ENCODE measurements at regions not wholly inside any gene's neighbourhood (a gene's known extent, or its start where the extent isn't known, plus 50 kb on each side); places are given as distances from the start of the nearest gene placed in this dataset.

- Histone ChIP-seq H3K4me1 (ENCODE audit: control extremely low read depth in 1 of 4, control insufficient read depth in 4 of 4, insufficient read depth in 4 of 4, low read length in 3 of 4) (peaks cover 0 to 6% (median 6%) of the 10 kb centered on the region in 4 experiments), H3K4me3 (ENCODE audit: control insufficient read depth in 1 of 7, extremely low read depth in 1 of 7, insufficient read depth in 4 of 7, low read depth in 2 of 7, low read length in 6 of 7) (no peak overlapping the region), H3K36me3 (ENCODE audit: control insufficient read depth in 4 of 4, insufficient read depth in 4 of 4, low read length in 3 of 4) (no peaks in the 10 kb centered on the region), H3K9me3 (ENCODE audit: control extremely low read depth in 1 of 5, control insufficient read depth in 4 of 5, insufficient read depth in 2 of 5, low read depth in 1 of 5, low read length in 4 of 5) (peaks cover 0 to 3% (median 0%) of the 10 kb centered on the region in 5 experiments), H3K27ac (ENCODE audit: insufficient read depth in 1 of 2, low read depth in 1 of 2, low read length in 2 of 2, poor library complexity in 1 of 2, severe bottlenecking in 2 of 2) (no peak overlapping the region), H3K27me3 (replicated peaks in 2 of 5; ENCODE audit: control insufficient read depth in 4 of 5, insufficient read depth in 5 of 5, low read length in 4 of 5) (no peaks in the 10 kb centered on the region)
- ChIA-PET CTCF (no interaction called here), POLR2A (no interaction called here)
- DNase-seq = no peak
- no CpG with 5 or more reads among the region's 2 CpGs for WGBS (ENCODE audit: insufficient coverage)
These were observed 180.5 kb downstream of the PIK3R1 start for GRCh38 chr5:68395926-68396511.

- Histone ChIP-seq H3K4me1 (ENCODE audit: control extremely low read depth in 1 of 4, control insufficient read depth in 4 of 4, insufficient read depth in 4 of 4, low read length in 3 of 4) (peaks cover 0 to 6% (median 6%) of the 10 kb centered on the region in 4 experiments), H3K27ac (ENCODE audit: insufficient read depth in 1 of 2, low read depth in 1 of 2, low read length in 2 of 2, poor library complexity in 1 of 2, severe bottlenecking in 2 of 2) (no peak overlapping the region), H3K36me3 (ENCODE audit: control insufficient read depth in 4 of 4, insufficient read depth in 4 of 4, low read length in 3 of 4) (no peaks in the 10 kb centered on the region), H3K27me3 (replicated peaks in 2 of 5; ENCODE audit: control insufficient read depth in 4 of 5, insufficient read depth in 5 of 5, low read length in 4 of 5) (no peaks in the 10 kb centered on the region), H3K4me3 (ENCODE audit: control insufficient read depth in 1 of 7, extremely low read depth in 1 of 7, insufficient read depth in 4 of 7, low read depth in 2 of 7, low read length in 6 of 7) (no peak overlapping the region), H3K9me3 (ENCODE audit: control extremely low read depth in 1 of 5, control insufficient read depth in 4 of 5, insufficient read depth in 2 of 5, low read depth in 1 of 5, low read length in 4 of 5) (peaks cover 0 to 3% (median 0%) of the 10 kb centered on the region in 5 experiments)
- DNase-seq = no peak
- ChIA-PET POLR2A (no interaction called here), CTCF (no interaction called here)
- WGBS (ENCODE audit: insufficient coverage) = 100% methylated on average over 3 of the region's 4 CpGs
These were observed 181.2 kb downstream of the PIK3R1 start for GRCh38 chr5:68396722-68397121.

GRCh38 chr5:68398146-68398812 is 182.7 kb downstream of the PIK3R1 start:
- Histone ChIP-seq H3K4me1 (ENCODE audit: control extremely low read depth in 1 of 4, control insufficient read depth in 4 of 4, insufficient read depth in 4 of 4, low read length in 3 of 4) (no peaks in the 10 kb centered on the region), H3K4me3 (ENCODE audit: control insufficient read depth in 1 of 7, extremely low read depth in 1 of 7, insufficient read depth in 4 of 7, low read depth in 2 of 7, low read length in 6 of 7) (no peak overlapping the region), H3K36me3 (ENCODE audit: control insufficient read depth in 4 of 4, insufficient read depth in 4 of 4, low read length in 3 of 4) (no peaks in the 10 kb centered on the region), H3K27ac (ENCODE audit: insufficient read depth in 1 of 2, low read depth in 1 of 2, low read length in 2 of 2, poor library complexity in 1 of 2, severe bottlenecking in 2 of 2) (no peak overlapping the region), H3K27me3 (replicated peaks in 2 of 5; ENCODE audit: control insufficient read depth in 4 of 5, insufficient read depth in 5 of 5, low read length in 4 of 5) (no peaks in the 10 kb centered on the region), H3K9me3 (ENCODE audit: control extremely low read depth in 1 of 5, control insufficient read depth in 4 of 5, insufficient read depth in 2 of 5, low read depth in 1 of 5, low read length in 4 of 5) (peaks cover 0 to 3% (median 0%) of the 10 kb centered on the region in 5 experiments)
- ChIA-PET CTCF (no interaction called here), POLR2A (interaction anchor here (0.6 kb wide), 2 partner anchors 16 to 58 kb away, joined by 3 read pairs; no protein-coding TSS in a partner anchor)
- no peak for DNase-seq
- WGBS (ENCODE audit: insufficient coverage) = no CpG with 5 or more reads among the region's 1 CpG

- Histone ChIP-seq H3K36me3 (ENCODE audit: control insufficient read depth in 4 of 4, insufficient read depth in 4 of 4, low read length in 3 of 4) (no peaks in the 10 kb centered on the region), H3K9me3 (ENCODE audit: control extremely low read depth in 1 of 5, control insufficient read depth in 4 of 5, insufficient read depth in 2 of 5, low read depth in 1 of 5, low read length in 4 of 5) (no peaks in the 10 kb centered on the region), H3K4me3 (ENCODE audit: control insufficient read depth in 1 of 7, extremely low read depth in 1 of 7, insufficient read depth in 4 of 7, low read depth in 2 of 7, low read length in 6 of 7) (no peak overlapping the region), H3K27me3 (replicated peaks in 2 of 5; ENCODE audit: control insufficient read depth in 4 of 5, insufficient read depth in 5 of 5, low read length in 4 of 5) (no peaks in the 10 kb centered on the region), H3K4me1 (ENCODE audit: control extremely low read depth in 1 of 4, control insufficient read depth in 4 of 4, insufficient read depth in 4 of 4, low read length in 3 of 4) (peaks cover 0 to 21% (median 9%) of the 10 kb centered on the region in 4 experiments), H3K27ac (ENCODE audit: insufficient read depth in 1 of 2, low read depth in 1 of 2, low read length in 2 of 2, poor library complexity in 1 of 2, severe bottlenecking in 2 of 2) (no peak overlapping the region)
- POLR2A ChIA-PET = no interaction called here
- no peak for DNase-seq
- WGBS (ENCODE audit: insufficient coverage) = 92% methylated on average over 2 of the region's 4 CpGs
- CTCF ChIA-PET = interaction anchor here (1.0 to 1.4 kb wide), 2 partner anchors 9 to 10 kb away, joined by 3 to 4 read pairs; no protein-coding TSS in a partner anchor
These were observed 187.7 kb downstream of the PIK3R1 start for GRCh38 chr5:68403301-68403700.

- no peak for DNase-seq
- Histone ChIP-seq H3K36me3 (ENCODE audit: control insufficient read depth in 4 of 4, insufficient read depth in 4 of 4, low read length in 3 of 4) (no peaks in the 10 kb centered on the region), H3K27me3 (replicated peaks in 2 of 5; ENCODE audit: control insufficient read depth in 4 of 5, insufficient read depth in 5 of 5, low read length in 4 of 5) (no peaks in the 10 kb centered on the region), H3K4me1 (ENCODE audit: control extremely low read depth in 1 of 4, control insufficient read depth in 4 of 4, insufficient read depth in 4 of 4, low read length in 3 of 4) (peaks cover 0 to 25% (median 9%) of the 10 kb centered on the region in 4 experiments), H3K9me3 (ENCODE audit: control extremely low read depth in 1 of 5, control insufficient read depth in 4 of 5, insufficient read depth in 2 of 5, low read depth in 1 of 5, low read length in 4 of 5) (no peaks in the 10 kb centered on the region), H3K4me3 (ENCODE audit: control insufficient read depth in 1 of 7, extremely low read depth in 1 of 7, insufficient read depth in 4 of 7, low read depth in 2 of 7, low read length in 6 of 7) (no peak overlapping the region), H3K27ac (ENCODE audit: insufficient read depth in 1 of 2, low read depth in 1 of 2, low read length in 2 of 2, poor library complexity in 1 of 2, severe bottlenecking in 2 of 2) (no peak overlapping the region)
- POLR2A ChIA-PET = no interaction called here
- CTCF ChIA-PET = interaction anchor here (1.4 kb wide), 1 partner anchor 10 kb away, joined by 4 read pairs; no protein-coding TSS in a partner anchor
These were observed 188.7 kb downstream of the PIK3R1 start for GRCh38 chr5:68404246-68404645.

GRCh38 chr5:68405026-68405684 is 189.6 kb downstream of the PIK3R1 start:
- CTCF ChIA-PET = interaction anchor here (1.2 to 2.6 kb wide), 3 partner anchors 12 to 24 kb away, joined by 3 to 6 read pairs (median 4); no protein-coding TSS in a partner anchor
- peaks cover 0 to 25% (median 9%) of the 10 kb centered on the region in 4 experiments for H3K4me1 ChIP-seq (ENCODE audit: control extremely low read depth in 1 of 4, control insufficient read depth in 4 of 4, insufficient read depth in 4 of 4, low read length in 3 of 4)
- WGBS (ENCODE audit: insufficient coverage) = 71% methylated on average over 1 of the region's 1 CpG
- H3K27ac ChIP-seq (ENCODE audit: insufficient read depth in 1 of 2, low read depth in 1 of 2, low read length in 2 of 2, poor library complexity in 1 of 2, severe bottlenecking in 2 of 2) = no peak overlapping the region
- POLR2A ChIA-PET = no interaction called here
- no peaks in the 10 kb centered on the region for H3K27me3 ChIP-seq (replicated peaks in 2 of 5; ENCODE audit: control insufficient read depth in 4 of 5, insufficient read depth in 5 of 5, low read length in 4 of 5)
- H3K4me3 ChIP-seq (ENCODE audit: control insufficient read depth in 1 of 7, extremely low read depth in 1 of 7, insufficient read depth in 4 of 7, low read depth in 2 of 7, low read length in 6 of 7) = no peak overlapping the region
- peak in 2 of 3 donors; percentile 38 to 60 for DNase-seq
- no peaks in the 10 kb centered on the region for H3K9me3 ChIP-seq (ENCODE audit: control extremely low read depth in 1 of 5, control insufficient read depth in 4 of 5, insufficient read depth in 2 of 5, low read depth in 1 of 5, low read length in 4 of 5)
- no peaks in the 10 kb centered on the region for H3K36me3 ChIP-seq (ENCODE audit: control insufficient read depth in 4 of 4, insufficient read depth in 4 of 4, low read length in 3 of 4)

All from common myeloid progenitor, CD34-positive (primary cell).